ENCODE measurements at regions not wholly inside any gene's neighbourhood (a gene's known extent, or its start where the extent isn't known, plus 50 kb on each side); places are given as distances from the start of the nearest gene placed in this dataset.

- no peak overlapping the region for H3K27ac ChIP-seq (ENCODE audit: low read depth, low read length)
Observed at GRCh38 chr7:73971322-73971703, 56.7 kb upstream of the ELN start.

GRCh38 chr7:73971704-73972341 is 56.1 kb upstream of the ELN start:
- Histone ChIP-seq H3K9me3 (ENCODE audit: control insufficient read depth in 5 of 5, low read length in 5 of 5) (no peaks in the 10 kb centered on the region), H3K9ac (ENCODE audit: low read length in 5 of 5) (no peak overlapping the region), H3K4me1 (ENCODE audit: control insufficient read depth in 5 of 5, insufficient read depth in 5 of 5, low read length in 5 of 5) (peaks cover 0 to 16% (median 10%) of the 10 kb centered on the region in 5 donors), H3K27me3 (ENCODE audit: control insufficient read depth in 5 of 5, insufficient read depth in 4 of 5, low read length in 5 of 5) (peaks cover 0 to 2% (median 0%) of the 10 kb centered on the region in 5 donors), H3K4me3 (ENCODE audit: low read depth in 1 of 5, low read length in 5 of 5) (no peak overlapping the region), H3K27ac (ENCODE audit: low read depth, low read length) (no peak overlapping the region), H3K36me3 (ENCODE audit: control insufficient read depth in 5 of 5, insufficient read depth in 5 of 5, low read length in 5 of 5) (no peaks in the 10 kb centered on the region)

More at GRCh38 chr7:73971322-73971703, 56.7 kb upstream of the ELN start:
- Histone ChIP-seq H3K9me3 (ENCODE audit: control insufficient read depth in 5 of 5, low read length in 5 of 5) (no peaks in the 10 kb centered on the region), H3K4me3 (ENCODE audit: low read depth in 1 of 5, low read length in 5 of 5) (no peak overlapping the region), H3K4me1 (ENCODE audit: control insufficient read depth in 5 of 5, insufficient read depth in 5 of 5, low read length in 5 of 5) (peaks cover 0 to 11% (median 5%) of the 10 kb centered on the region in 5 donors), H3K36me3 (ENCODE audit: control insufficient read depth in 5 of 5, insufficient read depth in 5 of 5, low read length in 5 of 5) (no peaks in the 10 kb centered on the region), H3K27me3 (ENCODE audit: control insufficient read depth in 5 of 5, insufficient read depth in 4 of 5, low read length in 5 of 5) (peaks cover 0 to 2% (median 0%) of the 10 kb centered on the region in 5 donors), H3K9ac (ENCODE audit: low read length in 5 of 5) (no peak overlapping the region)

GRCh38 chr7:73972614-73973013 is 55.4 kb upstream of the ELN start:
- Histone ChIP-seq H3K4me3 (ENCODE audit: low read depth in 1 of 5, low read length in 5 of 5) (no peak overlapping the region), H3K27ac (ENCODE audit: low read depth, low read length) (no peak overlapping the region), H3K27me3 (ENCODE audit: control insufficient read depth in 5 of 5, insufficient read depth in 4 of 5, low read length in 5 of 5) (peaks cover 0 to 2% (median 0%) of the 10 kb centered on the region in 5 donors), H3K36me3 (ENCODE audit: control insufficient read depth in 5 of 5, insufficient read depth in 5 of 5, low read length in 5 of 5) (no peaks in the 10 kb centered on the region), H3K9me3 (ENCODE audit: control insufficient read depth in 5 of 5, low read length in 5 of 5) (no peaks in the 10 kb centered on the region), H3K9ac (ENCODE audit: low read length in 5 of 5) (no peak overlapping the region), H3K4me1 (ENCODE audit: control insufficient read depth in 5 of 5, insufficient read depth in 5 of 5, low read length in 5 of 5) (peaks cover 4 to 24% (median 18%) of the 10 kb centered on the region in 5 donors)

GRCh38 chr7:73973091-73973490 is 54.9 kb upstream of the ELN start:
- Histone ChIP-seq H3K4me3 (ENCODE audit: low read depth in 1 of 5, low read length in 5 of 5) (no peak overlapping the region), H3K4me1 (ENCODE audit: control insufficient read depth in 5 of 5, insufficient read depth in 5 of 5, low read length in 5 of 5) (peaks cover 9 to 29% (median 23%) of the 10 kb centered on the region in 5 donors), H3K27me3 (ENCODE audit: control insufficient read depth in 5 of 5, insufficient read depth in 4 of 5, low read length in 5 of 5) (peaks cover 0 to 2% (median 0%) of the 10 kb centered on the region in 5 donors), H3K9me3 (ENCODE audit: control insufficient read depth in 5 of 5, low read length in 5 of 5) (no peaks in the 10 kb centered on the region), H3K27ac (ENCODE audit: low read depth, low read length) (no peak overlapping the region), H3K9ac (ENCODE audit: low read length in 5 of 5) (no peak overlapping the region), H3K36me3 (ENCODE audit: control insufficient read depth in 5 of 5, insufficient read depth in 5 of 5, low read length in 5 of 5) (no peaks in the 10 kb centered on the region)

GRCh38 chr7:73974101-73974947 is 53.6 kb upstream of the ELN start:
- Histone ChIP-seq H3K9ac (ENCODE audit: low read length in 5 of 5) (no peak overlapping the region), H3K27ac (ENCODE audit: low read depth, low read length) (no peak overlapping the region), H3K9me3 (ENCODE audit: control insufficient read depth in 5 of 5, low read length in 5 of 5) (no peaks in the 10 kb centered on the region), H3K27me3 (ENCODE audit: control insufficient read depth in 5 of 5, insufficient read depth in 4 of 5, low read length in 5 of 5) (peaks cover 0 to 2% (median 0%) of the 10 kb centered on the region in 5 donors), H3K4me1 (ENCODE audit: control insufficient read depth in 5 of 5, insufficient read depth in 5 of 5, low read length in 5 of 5) (peaks cover 20 to 41% (median 35%) of the 10 kb centered on the region in 5 donors), H3K4me3 (ENCODE audit: low read depth in 1 of 5, low read length in 5 of 5) (no peak overlapping the region), H3K36me3 (ENCODE audit: control insufficient read depth in 5 of 5, insufficient read depth in 5 of 5, low read length in 5 of 5) (no peaks in the 10 kb centered on the region)

GRCh38 chr7:73974948-73975926 is 52.7 kb upstream of the ELN start:
- no peak overlapping the region for H3K4me3 ChIP-seq (ENCODE audit: low read depth in 1 of 5, low read length in 5 of 5)
- H3K9me3 ChIP-seq (ENCODE audit: control insufficient read depth in 5 of 5, low read length in 5 of 5) = no peaks in the 10 kb centered on the region
- peaks cover 0 to 2% (median 0%) of the 10 kb centered on the region in 5 donors for H3K27me3 ChIP-seq (ENCODE audit: control insufficient read depth in 5 of 5, insufficient read depth in 4 of 5, low read length in 5 of 5)
- no peaks in the 10 kb centered on the region for H3K36me3 ChIP-seq (ENCODE audit: control insufficient read depth in 5 of 5, insufficient read depth in 5 of 5, low read length in 5 of 5)
- H3K4me1 ChIP-seq (ENCODE audit: control insufficient read depth in 5 of 5, insufficient read depth in 5 of 5, low read length in 5 of 5) = peaks cover 20 to 44% (median 37%) of the 10 kb centered on the region in 5 donors
- no peak overlapping the region for H3K9ac ChIP-seq (ENCODE audit: low read length in 5 of 5)
- no peak overlapping the region for H3K27ac ChIP-seq (ENCODE audit: low read depth, low read length)

GRCh38 chr7:73976761-73977618 is 51.0 kb upstream of the ELN start:
- H3K4me1 ChIP-seq (ENCODE audit: control insufficient read depth in 5 of 5, insufficient read depth in 5 of 5, low read length in 5 of 5) = peaks cover 20 to 44% (median 37%) of the 10 kb centered on the region in 5 donors
- H3K9me3 ChIP-seq (ENCODE audit: control insufficient read depth in 5 of 5, low read length in 5 of 5) = no peaks in the 10 kb centered on the region

GRCh38 chr7:73977619-73978618 is 50.1 kb upstream of the ELN start:
- H3K4me3 ChIP-seq (ENCODE audit: low read depth in 1 of 5, low read length in 5 of 5) = peak overlapping the region in 2 of 5 donors; percentile 17 to 32
- peaks cover 20 to 42% (median 36%) of the 10 kb centered on the region in 5 donors for H3K4me1 ChIP-seq (ENCODE audit: control insufficient read depth in 5 of 5, insufficient read depth in 5 of 5, low read length in 5 of 5)
- H3K9me3 ChIP-seq (ENCODE audit: control insufficient read depth in 5 of 5, low read length in 5 of 5) = no peaks in the 10 kb centered on the region
- no peaks in the 10 kb centered on the region for H3K36me3 ChIP-seq (ENCODE audit: control insufficient read depth in 5 of 5, insufficient read depth in 5 of 5, low read length in 5 of 5)
- H3K27me3 ChIP-seq (ENCODE audit: control insufficient read depth in 5 of 5, insufficient read depth in 4 of 5, low read length in 5 of 5) = no peaks in the 10 kb centered on the region
- H3K27ac ChIP-seq (ENCODE audit: low read depth, low read length) = no peak overlapping the region
- H3K9ac ChIP-seq (ENCODE audit: low read length in 5 of 5) = no peak overlapping the region

More at GRCh38 chr7:73976761-73977618, 51.0 kb upstream of the ELN start:
- H3K27ac ChIP-seq (ENCODE audit: low read depth, low read length) = no peak overlapping the region
- no peaks in the 10 kb centered on the region for H3K36me3 ChIP-seq (ENCODE audit: control insufficient read depth in 5 of 5, insufficient read depth in 5 of 5, low read length in 5 of 5)
- H3K27me3 ChIP-seq (ENCODE audit: control insufficient read depth in 5 of 5, insufficient read depth in 4 of 5, low read length in 5 of 5) = no peaks in the 10 kb centered on the region
- H3K9ac ChIP-seq (ENCODE audit: low read length in 5 of 5) = no peak overlapping the region
- H3K4me3 ChIP-seq (ENCODE audit: low read depth in 1 of 5, low read length in 5 of 5) = peak overlapping the region in 1 of 5 donors; percentile 1
